Choroid plexus epithelial cell (primary cell): ENCODE measurements at regions not wholly inside any gene's neighbourhood (a gene's known extent, or its start where the extent isn't known, plus 50 kb on each side); places are given as distances from the start of the nearest gene placed in this dataset.
A peak's percentile ranks its signal among the peaks of the same experiment; 100 is the strongest.
"Not testable (repeated sequence)": the region's sequence is repeated elsewhere in the genome, so short reads cannot be mapped to it uniquely, and the experiment has no call there.

ENCODE experiments used
- DNase-seq: peaks from one replicate; pipeline ENCODE4 v3.0.0-alpha.2; 2010; ENCODE audit warnings: low read depth
- H3K4me3 ChIP-seq: 2 replicates; pipeline ENCODE4 v1.5.1; 2011; ENCODE audit warnings: low read depth, mild to moderate bottlenecking, control low read depth, low read length, moderate library complexity
- TF ChIP-seq, protein P1 (sequence below): conservative IDR thresholded peaks from 2 replicates; pipeline ENCODE4 v1.5.1; 2011; ENCODE audit warnings: low read depth, mild to moderate bottlenecking, control low read depth, inconsistent platforms, low read length, moderate library complexity

DNA sequence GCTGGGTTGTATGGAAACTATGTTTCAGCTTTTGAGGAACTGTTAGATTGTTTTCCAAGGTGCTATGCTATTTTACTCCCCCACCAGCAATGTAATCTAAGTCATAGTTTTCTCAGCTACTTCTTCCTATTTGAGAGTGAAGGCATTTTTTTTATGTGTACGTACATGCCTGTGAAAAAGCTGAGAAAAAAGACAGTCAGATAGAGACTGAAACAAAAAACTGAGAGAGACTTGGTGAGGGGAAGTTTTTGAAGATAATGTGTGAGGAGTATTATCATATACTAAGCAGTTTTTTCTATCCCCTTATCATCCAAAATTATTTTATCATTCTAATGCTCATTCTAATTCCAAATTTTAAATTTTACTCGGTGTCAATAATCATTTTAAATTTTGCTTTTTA, 780.0 kb downstream of the BCKDHB start:
- H3K4me3 ChIP-seq = no peak overlapping the region
- TF ChIP-seq, protein P1, sequence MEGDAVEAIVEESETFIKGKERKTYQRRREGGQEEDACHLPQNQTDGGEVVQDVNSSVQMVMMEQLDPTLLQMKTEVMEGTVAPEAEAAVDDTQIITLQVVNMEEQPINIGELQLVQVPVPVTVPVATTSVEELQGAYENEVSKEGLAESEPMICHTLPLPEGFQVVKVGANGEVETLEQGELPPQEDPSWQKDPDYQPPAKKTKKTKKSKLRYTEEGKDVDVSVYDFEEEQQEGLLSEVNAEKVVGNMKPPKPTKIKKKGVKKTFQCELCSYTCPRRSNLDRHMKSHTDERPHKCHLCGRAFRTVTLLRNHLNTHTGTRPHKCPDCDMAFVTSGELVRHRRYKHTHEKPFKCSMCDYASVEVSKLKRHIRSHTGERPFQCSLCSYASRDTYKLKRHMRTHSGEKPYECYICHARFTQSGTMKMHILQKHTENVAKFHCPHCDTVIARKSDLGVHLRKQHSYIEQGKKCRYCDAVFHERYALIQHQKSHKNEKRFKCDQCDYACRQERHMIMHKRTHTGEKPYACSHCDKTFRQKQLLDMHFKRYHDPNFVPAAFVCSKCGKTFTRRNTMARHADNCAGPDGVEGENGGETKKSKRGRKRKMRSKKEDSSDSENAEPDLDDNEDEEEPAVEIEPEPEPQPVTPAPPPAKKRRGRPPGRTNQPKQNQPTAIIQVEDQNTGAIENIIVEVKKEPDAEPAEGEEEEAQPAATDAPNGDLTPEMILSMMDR = no peak
- DNase-seq = no peak

DNA sequence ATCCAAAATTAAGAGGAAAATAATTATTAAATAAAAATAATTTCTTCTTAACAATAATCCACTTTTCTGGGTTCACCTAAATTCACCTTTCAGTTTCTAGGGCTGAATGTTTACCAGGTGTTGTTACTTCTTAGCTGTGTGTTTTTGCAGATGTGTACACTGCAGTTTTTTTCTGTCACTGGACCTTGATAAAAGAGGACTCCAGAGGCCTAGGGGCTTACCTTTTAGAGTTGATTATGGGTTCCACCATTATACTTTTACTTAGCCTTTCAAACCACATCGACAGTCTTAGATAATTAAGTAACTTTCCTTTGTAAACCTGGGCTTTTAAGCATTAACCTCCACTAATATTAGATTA, 766.5 kb downstream of the BCKDHB start:
- no peak overlapping the region for H3K4me3 ChIP-seq

DNA sequence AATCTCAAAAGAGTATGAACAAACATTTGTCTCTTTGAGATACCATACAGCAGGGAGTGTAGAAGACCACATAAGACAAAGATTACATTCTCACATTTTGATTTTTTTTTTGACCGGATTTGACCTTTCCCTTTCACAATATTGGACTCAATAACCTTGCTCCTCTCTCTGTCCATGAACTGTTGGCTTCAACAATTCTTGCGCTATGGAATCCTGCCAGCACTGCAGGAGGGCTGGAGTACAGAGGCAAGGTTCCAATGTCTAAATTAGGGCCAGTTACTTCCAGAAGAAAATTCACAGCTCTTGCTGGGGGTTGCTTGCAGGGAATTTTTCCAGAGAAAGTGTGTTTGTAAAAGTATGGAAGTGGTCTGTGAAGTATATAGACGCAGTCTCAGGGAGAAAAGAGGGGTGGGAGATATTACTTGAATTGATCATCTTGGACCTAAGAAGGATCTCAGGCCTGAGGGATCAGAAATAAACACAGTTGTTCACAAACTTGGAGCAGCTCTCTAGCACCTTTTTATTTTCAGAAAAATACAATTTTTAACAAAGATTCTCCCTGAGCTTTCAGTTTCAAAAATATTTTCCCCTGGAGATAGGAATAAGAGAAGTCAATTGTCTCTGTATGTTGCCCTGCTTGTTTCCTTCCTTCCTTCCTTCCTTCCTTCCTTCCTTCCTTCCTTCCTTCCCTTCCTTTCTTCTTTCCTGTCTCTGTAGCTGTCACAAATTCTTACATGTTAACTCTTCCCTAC, 765.9 kb downstream of the BCKDHB start:
- no peak overlapping the region for H3K4me3 ChIP-seq
- TF ChIP-seq, protein P1 = no peak
- peak; percentile 78 for DNase-seq

More for the DNA sequence above, 766.5 kb downstream of the BCKDHB start:
- TF ChIP-seq, protein P1 = no peak
- DNase-seq = no peak

DNA sequence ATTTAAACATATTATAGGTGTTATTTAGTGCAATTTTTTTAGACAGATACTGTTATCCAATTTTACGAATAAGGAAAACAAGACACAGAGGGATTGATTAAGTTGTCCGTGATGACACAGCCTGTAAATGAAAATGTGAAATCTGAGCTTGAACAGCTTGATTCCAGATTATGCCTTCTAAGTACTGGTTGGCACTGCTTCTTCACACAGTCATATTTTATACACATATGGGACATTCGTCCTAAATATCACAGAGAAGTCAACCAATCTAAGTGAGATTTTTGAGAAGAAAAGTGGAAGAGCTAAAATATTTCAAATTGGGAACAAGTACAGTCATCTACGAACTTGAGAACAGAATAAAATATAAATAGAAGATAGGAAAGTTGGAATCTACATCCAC, 756.3 kb downstream of the BCKDHB start:
- TF ChIP-seq, protein P1 = no peak
- DNase-seq = no peak
- H3K4me3 ChIP-seq = no peak overlapping the region

DNA sequence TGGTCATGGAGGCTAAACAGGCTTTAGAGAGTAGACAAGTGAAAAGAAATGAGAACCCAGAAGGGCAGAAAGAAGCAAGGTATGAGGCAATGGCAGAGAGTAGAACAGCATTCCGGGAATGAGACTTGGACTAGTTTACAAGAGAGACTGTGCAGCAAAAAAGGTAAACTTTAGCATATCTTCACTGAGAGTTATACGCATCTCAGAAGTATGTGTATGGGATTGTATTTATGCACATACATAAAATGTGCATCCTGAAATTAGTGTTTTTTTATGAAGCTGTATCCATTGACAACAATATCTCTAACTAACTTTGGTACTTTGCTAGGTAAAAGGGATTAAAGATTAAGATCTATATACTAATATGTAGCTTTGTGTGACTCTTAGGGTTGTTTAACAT, 753.6 kb downstream of the BCKDHB start:
- TF ChIP-seq, protein P1 = no peak
- H3K4me3 ChIP-seq = no peak overlapping the region
- DNase-seq = no peak

DNA sequence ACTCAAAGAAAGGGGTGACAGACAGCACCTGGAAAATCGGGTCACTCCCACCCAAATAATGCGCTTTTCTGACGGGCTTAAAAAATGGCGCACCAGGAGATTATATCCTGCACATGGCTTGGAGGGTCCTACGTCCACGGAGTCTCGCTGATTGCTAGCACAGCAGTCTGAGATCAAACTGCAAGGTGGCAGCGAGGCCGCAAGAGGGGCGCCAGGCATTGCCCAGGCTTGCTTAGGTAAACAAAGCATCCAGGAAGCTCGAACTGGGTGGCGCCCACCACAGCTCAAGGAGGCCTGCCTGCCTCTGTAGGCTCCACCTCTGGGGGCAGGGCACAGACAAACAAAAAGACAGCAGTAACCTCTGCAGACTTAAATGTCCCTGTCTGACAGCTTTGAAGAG, 741.5 kb downstream of the BCKDHB start:
- not testable (repeated sequence) for DNase-seq, H3K4me3 ChIP-seq

DNA sequence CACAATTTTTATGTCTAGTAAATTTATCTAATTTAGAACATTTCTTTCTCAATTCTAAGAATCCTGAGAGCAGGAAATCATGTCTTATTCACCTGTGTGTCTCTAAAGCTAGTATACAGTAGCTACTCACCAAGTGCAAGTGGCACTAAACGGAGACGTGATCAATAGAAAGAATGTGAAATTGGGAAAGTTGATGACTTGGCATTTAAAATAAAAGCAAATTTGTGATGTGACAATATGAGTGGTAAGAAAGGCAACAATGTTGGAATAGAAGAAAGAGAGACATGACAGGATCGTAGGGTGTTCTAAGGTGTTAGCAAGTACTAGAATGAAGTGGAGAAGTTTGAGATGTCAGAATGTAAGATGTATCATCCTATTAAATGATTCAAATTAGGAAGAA, 725.9 kb downstream of the BCKDHB start:
- TF ChIP-seq, protein P1 = no peak
- no peak for DNase-seq
- no peak overlapping the region for H3K4me3 ChIP-seq
